MCF 10A (cell line): ENCODE measurements at regions not wholly inside any gene's neighbourhood (a gene's known extent, or its start where the extent isn't known, plus 50 kb on each side); places are given as distances from the start of the nearest gene placed in this dataset.
"Not testable (repeated sequence)": the region's sequence is repeated elsewhere in the genome, so short reads cannot be mapped to it uniquely, and the experiment has no call there.

ENCODE experiments used
- BruUV-seq: library from RNA; stranded (reverse); fragments of 400-500 nt; replicated peaks from 2 replicates; lab custom pipeline; 2021; lab: Mats Ljungman, UMichigan
- CTCF ChIA-PET: fragments of 300-600 bp; sonication (Branson Sonifier 250); formaldehyde crosslinking; extraction: SDS; loops from one replicate; lab custom pipeline; 2021; ENCODE audit warnings: antibody characterized with exemption, inconsistent platforms; lab: Yijun Ruan, JAX
- POLR2A ChIA-PET: fragments of 300-600, 350-650 bp; sonication (Branson Sonifier 250); formaldehyde crosslinking; extraction: SDS; loops from one replicate; lab custom pipeline; 2020; ENCODE audit warnings: antibody characterized with exemption, inconsistent platforms; lab: Yijun Ruan, JAX
- DNase-seq: peaks from one replicate; pipeline ENCODE4 v3.0.0-alpha.2; 2018; ENCODE audit not compliant: unreplicated experiment
- H3K27ac Mint-ChIP-seq: one replicate; pipeline ENCODE4 v1.8.0; 2022; ENCODE audit warnings: mild to moderate bottlenecking, low read depth, mixed read lengths; ENCODE audit not compliant: unreplicated experiment
- H3K27me3 Mint-ChIP-seq: one replicate; pipeline ENCODE4 v1.8.0; 2022; ENCODE audit warnings: mixed read lengths; ENCODE audit not compliant: insufficient read depth, unreplicated experiment
- H3K36me3 Mint-ChIP-seq: one replicate; pipeline ENCODE4 v1.8.0; 2022; ENCODE audit warnings: mild to moderate bottlenecking, moderate library complexity, mixed read lengths; ENCODE audit not compliant: insufficient read depth, unreplicated experiment
- H3K4me1 Mint-ChIP-seq: one replicate; pipeline ENCODE4 v1.8.0; 2022; ENCODE audit warnings: mixed read lengths; ENCODE audit not compliant: insufficient read depth, unreplicated experiment
- H3K4me3 Mint-ChIP-seq: one replicate; pipeline ENCODE4 v1.8.0; 2022; ENCODE audit warnings: mild to moderate bottlenecking, moderate library complexity, mixed read lengths; ENCODE audit not compliant: unreplicated experiment
- H3K9me3 Mint-ChIP-seq: one replicate; pipeline ENCODE4 v1.8.0; 2022; ENCODE audit warnings: mixed read lengths; ENCODE audit not compliant: unreplicated experiment
- CTCF ChIP-seq: fragments of 200-600 bp; IDR thresholded peaks from one replicate; pipeline ENCODE4 v1.8.0; 2022; ENCODE audit warnings: antibody characterized with exemption, mild to moderate bottlenecking; ENCODE audit not compliant: unreplicated experiment
- intact Hi-C: fragments of 100-400 bp; cut with micrococcal nuclease; formaldehyde crosslinking; loops from 2 replicates; pipeline ENCODE4 v1.14.1; 2022

- ChIA-PET CTCF (interaction anchor here (0.9 to 1.1 kb wide), 2 partner anchors 263 to 404 kb away, joined by 3 to 6 read pairs; no protein-coding TSS in a partner anchor), POLR2A (no interaction called here)
- Mint-ChIP-seq H3K4me3 (no peak overlapping the region), H3K27me3 (no peaks in the 10 kb centered on the region), H3K9me3 (peaks cover 4% of the 10 kb centered on the region), H3K36me3 (no peaks in the 10 kb centered on the region), H3K4me1 (no peaks in the 10 kb centered on the region), H3K27ac (no peak overlapping the region)
- BruUV-seq: no TSS peak
- TF ChIP-seq CTCF: no peak
- DNase-seq: no peak
- intact Hi-C loops: loop anchor here (10.0 kb wide), 1 partner anchor 386 kb away; no protein-coding TSS in a partner anchor
Observed at GRCh38 chr14:105940534-105941225, 414.3 kb downstream of the TMEM121 start.

GRCh38 chr14:105941226-105942166 is 415.1 kb downstream of the TMEM121 start:
- ChIA-PET POLR2A (no interaction called here), CTCF (interaction anchor here (1.1 kb wide), 1 partner anchor 404 kb away, joined by 6 read pairs; no protein-coding TSS in a partner anchor)
- BruUV-seq: no TSS peak
- no peaks in the 10 kb centered on the region for H3K27me3 Mint-ChIP-seq
- no peak for DNase-seq
- no peaks in the 10 kb centered on the region for H3K36me3 Mint-ChIP-seq
- H3K4me1 Mint-ChIP-seq: no peaks in the 10 kb centered on the region
- H3K9me3 Mint-ChIP-seq: no peaks in the 10 kb centered on the region
- intact Hi-C loops: loop anchor here (10.0 kb wide), 1 partner anchor 387 kb away; no protein-coding TSS in a partner anchor
- H3K27ac Mint-ChIP-seq: no peak overlapping the region
- no peak overlapping the region for H3K4me3 Mint-ChIP-seq
- no peak for TF ChIP-seq CTCF

- intact Hi-C loops: loop anchor here (10.0 kb wide), 1 partner anchor 388 kb away; no protein-coding TSS in a partner anchor
- BruUV-seq, DNase-seq, H3K4me3 Mint-ChIP-seq, POLR2A ChIA-PET, H3K27ac Mint-ChIP-seq, H3K27me3 Mint-ChIP-seq, H3K9me3 Mint-ChIP-seq, H3K4me1 Mint-ChIP-seq, H3K36me3 Mint-ChIP-seq: not testable (repeated sequence)
- CTCF ChIA-PET: interaction anchor here (0.6 to 1.6 kb wide), 4 partner anchors 8 to 266 kb away, joined by 3 to 4 read pairs (median 4); no protein-coding TSS in a partner anchor
Observed at GRCh38 chr14:105942725-105943124, 416.3 kb downstream of the TMEM121 start.

- POLR2A ChIA-PET: no interaction called here
- intact Hi-C loops: loop anchor here (10.0 kb wide), 1 partner anchor 389 kb away; no protein-coding TSS in a partner anchor
- Mint-ChIP-seq H3K4me3 (no peak overlapping the region), H3K36me3 (no peaks in the 10 kb centered on the region), H3K9me3 (no peaks in the 10 kb centered on the region), H3K27ac (no peak overlapping the region), H3K4me1 (no peaks in the 10 kb centered on the region), H3K27me3 (no peaks in the 10 kb centered on the region)
- no TSS peak for BruUV-seq
- DNase-seq: no peak
- no peak for TF ChIP-seq CTCF
- CTCF ChIA-PET: interaction anchor here (0.6 to 1.7 kb wide), 9 partner anchors 9 to 466 kb away, joined by 3 to 7 read pairs (median 4); no protein-coding TSS in a partner anchor
Observed at GRCh38 chr14:105943973-105944602, 417.7 kb downstream of the TMEM121 start.
